NCI-H2029 (cell line): ENCODE measurements at regions not wholly inside any gene's neighbourhood (a gene's known extent, or its start where the extent isn't known, plus 50 kb on each side); places are given as distances from the start of the nearest gene placed in this dataset.

Source experiments
- DNase-seq: peaks from one replicate; lab custom pipeline; 2025; lab: John Stamatoyannopoulos, UW

DNA sequence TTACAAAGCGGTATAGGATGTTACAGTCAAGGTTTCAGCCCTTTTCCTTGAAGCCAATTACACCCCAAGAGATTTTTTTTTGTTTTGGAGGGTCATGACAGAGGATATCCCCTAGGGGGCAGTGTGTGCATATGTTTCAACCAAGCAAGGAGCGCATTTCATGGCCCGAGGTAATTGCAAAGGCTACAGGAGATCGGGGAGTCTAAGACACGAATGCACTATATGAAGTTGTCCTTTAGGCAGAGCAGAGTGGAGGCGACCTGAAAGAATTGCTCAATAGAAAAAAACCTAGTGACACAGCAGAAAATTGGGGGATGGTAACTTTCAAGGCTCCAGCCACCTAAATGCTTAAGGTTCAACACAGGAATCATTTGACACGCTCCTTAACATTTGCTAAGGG lies 219.8 kb upstream of the PARD3B start:
- DNase-seq = peak; percentile 23

- no peak for DNase-seq
These were observed 216.9 kb upstream of the PARD3B start for GRCh38 chr2:204328373-204328772.

DNA sequence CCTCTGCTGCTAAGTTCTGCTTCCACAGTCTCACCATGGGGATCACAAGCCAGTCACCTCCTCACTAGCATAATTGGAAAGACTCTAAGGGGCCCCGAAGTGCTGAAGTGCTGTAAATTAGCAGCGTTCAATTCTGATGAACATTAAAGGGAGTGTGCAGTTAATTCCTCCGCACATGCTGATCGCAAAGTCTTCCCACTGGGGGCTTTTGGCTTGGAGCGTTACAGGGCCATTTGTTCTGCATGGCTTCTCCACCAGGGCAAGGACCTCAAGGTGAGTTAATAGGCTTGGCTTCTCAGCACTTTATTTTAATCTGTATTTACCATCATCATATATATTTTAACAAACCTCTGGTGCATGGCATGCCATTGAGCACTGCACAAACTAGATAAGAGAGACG lies 216.3 kb upstream of the PARD3B start:
- no peak for DNase-seq

DNA sequence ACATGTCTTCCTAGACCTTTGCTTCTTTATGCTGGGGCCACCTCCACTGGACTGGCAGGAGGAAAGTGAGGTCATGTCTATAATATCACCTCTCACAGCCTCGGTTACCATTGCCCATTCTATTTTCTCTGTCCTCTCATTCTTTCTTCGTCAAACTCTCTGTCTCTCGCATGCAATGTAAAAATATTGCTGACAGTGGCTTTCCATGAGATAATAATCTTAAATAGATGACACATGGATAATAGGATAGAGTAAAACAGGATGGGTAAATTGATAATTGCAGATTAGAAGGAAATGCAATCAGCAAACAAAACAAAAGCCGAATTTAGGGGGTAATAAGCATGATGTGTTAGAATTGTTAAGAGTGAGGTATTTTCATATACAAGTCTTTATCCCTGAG lies 215.7 kb upstream of the PARD3B start:
- DNase-seq = no peak

- DNase-seq = no peak
These were observed 214.1 kb upstream of the PARD3B start for GRCh38 chr2:204331180-204331579.

GRCh38 chr2:204331988-204332387 lies 213.3 kb upstream of the PARD3B start:
- DNase-seq = no peak

GRCh38 chr2:204332706-204333105 lies 212.6 kb upstream of the PARD3B start:
- no peak for DNase-seq

- DNase-seq = no peak
These were observed 211.4 kb upstream of the PARD3B start for GRCh38 chr2:204333861-204334260.

DNA sequence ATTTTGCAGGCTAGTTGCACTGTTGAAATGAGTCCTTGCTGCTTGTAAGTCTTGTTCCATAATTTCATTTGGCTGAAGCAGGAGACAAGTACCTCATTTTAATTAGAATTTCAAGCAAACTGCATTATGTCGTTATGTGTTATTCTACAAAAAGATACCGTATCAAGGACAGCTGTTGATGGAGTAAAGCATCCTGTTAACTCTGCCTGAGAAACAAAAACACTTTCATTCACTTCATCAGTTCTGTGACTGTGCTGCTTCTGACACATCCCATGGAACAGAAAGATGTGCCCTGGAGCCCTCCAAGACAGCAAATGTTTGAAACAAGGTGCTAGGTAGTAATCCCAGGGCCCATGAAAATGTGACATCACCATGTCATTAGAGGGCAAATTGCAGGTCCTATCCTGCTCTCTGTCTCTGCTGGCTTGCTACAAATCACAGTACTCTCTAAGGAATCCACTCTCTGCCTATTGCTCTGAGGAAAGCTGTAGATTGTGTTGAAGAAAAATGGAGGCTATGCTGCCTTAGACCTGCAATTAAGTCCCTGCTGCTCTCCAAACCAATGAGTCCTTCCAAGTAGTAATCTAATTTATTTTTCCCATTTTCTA lies 209.7 kb upstream of the PARD3B start:
- DNase-seq = no peak

GRCh38 chr2:204336153-204336744 lies 209.0 kb upstream of the PARD3B start:
- DNase-seq = no peak

- no peak for DNase-seq
These were observed 207.6 kb upstream of the PARD3B start for GRCh38 chr2:204337638-204338037.

- no peak for DNase-seq
These were observed 206.0 kb upstream of the PARD3B start for GRCh38 chr2:204339212-204339715.

- no peak for DNase-seq
These were observed 204.8 kb upstream of the PARD3B start for GRCh38 chr2:204340511-204340910.

GRCh38 chr2:204341887-204342276 lies 203.4 kb upstream of the PARD3B start:
- DNase-seq = no peak

GRCh38 chr2:204343685-204344084 lies 201.6 kb upstream of the PARD3B start:
- DNase-seq = no peak

- DNase-seq = no peak
These were observed 201.2 kb upstream of the PARD3B start for GRCh38 chr2:204344119-204344518.

DNA sequence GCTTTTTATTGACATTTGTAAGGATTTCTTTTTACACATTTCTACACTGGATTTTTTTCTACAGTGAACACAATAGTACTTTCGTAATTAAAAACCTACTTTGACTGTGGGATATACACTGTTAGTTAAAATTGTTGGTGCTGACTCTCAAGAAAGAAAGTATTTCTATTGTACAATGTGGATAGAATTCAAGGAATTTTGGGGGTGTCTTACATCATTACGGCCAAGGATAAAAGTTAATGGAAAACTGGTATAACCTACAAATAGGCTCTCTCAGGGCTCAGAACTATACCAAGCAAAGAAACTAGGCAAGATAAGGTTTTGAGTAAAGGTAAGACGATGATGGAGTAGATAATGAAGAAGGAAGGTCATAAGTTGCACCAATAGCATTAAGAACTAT lies 198.4 kb upstream of the PARD3B start:
- DNase-seq = no peak

- no peak for DNase-seq
These were observed 191.5 kb upstream of the PARD3B start for GRCh38 chr2:204353823-204354222.

GRCh38 chr2:204354442-204354856 lies 190.8 kb upstream of the PARD3B start:
- DNase-seq = no peak

- no peak for DNase-seq
These were observed 189.6 kb upstream of the PARD3B start for GRCh38 chr2:204355688-204356087.

DNA sequence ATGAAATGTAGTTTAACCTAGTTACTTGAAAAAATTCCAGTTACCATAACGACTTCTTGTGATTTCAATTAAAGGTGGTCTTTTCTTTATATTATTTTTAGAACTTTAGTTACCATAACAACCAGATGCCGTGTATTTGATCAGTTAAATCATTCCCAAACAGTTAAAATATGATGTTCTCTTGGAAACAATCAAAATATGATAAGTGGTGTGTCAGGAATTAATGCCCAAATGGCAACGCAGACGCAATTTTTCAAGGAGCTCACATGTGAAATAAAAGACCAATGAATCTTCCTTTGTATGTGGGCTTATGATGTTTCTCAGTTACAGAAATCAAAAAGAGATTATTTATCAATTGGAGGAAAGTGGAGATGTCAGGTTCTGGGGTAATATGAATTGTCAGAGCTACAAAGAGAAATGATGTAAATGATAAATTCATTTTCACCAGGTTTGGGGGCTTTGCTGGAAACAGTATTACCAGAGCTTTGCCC lies 189.1 kb upstream of the PARD3B start:
- DNase-seq = no peak

DNA sequence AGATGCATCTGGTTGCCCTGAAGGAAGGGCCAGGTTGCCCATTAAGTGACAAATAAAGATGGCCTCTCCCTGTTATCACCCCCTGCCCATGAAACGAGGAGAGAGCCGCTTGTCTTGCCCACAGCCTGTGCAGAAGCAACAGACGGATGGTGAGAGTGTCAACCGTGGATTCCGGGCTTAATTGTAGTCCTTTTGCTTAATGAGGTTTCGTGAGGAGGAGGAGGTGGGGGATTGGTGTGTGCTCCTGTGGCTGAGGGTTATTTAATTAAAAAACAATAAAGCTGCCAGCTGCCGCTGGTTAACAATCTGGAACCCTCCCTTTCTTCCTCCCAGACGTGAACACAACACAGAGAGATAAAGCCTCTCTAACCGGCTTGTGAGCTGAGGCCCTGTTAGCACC lies 188.0 kb upstream of the PARD3B start:
- DNase-seq = no peak

DNA sequence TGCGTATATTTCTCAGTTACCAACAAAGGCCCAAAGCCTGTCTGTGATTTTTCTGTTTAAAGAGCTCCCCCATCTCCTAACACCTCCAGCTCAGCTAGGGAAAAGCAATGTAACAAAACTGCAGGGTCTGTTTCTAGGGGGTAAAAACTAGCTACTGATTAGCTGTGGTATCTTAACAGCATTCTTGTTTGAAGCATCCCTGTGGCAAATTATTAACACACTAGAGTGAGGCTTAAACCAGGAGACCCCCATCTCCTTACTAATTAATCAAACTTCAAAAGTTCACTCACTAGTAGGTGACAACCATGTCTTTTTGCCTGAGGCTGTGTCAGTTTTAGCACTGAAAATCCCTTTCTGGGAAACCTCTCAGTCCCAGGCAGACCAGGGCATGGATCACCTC lies 186.2 kb upstream of the PARD3B start:
- no peak for DNase-seq
